ENCODE measurements at regions not wholly inside any gene's neighbourhood (a gene's known extent, or its start where the extent isn't known, plus 50 kb on each side); places are given as distances from the start of the nearest gene placed in this dataset.
"Not testable (repeated sequence)": the region's sequence is repeated elsewhere in the genome, so short reads cannot be mapped to it uniquely, and the experiment has no call there.

GRCh38 chr5:68115584-68115983 is 100.0 kb upstream of the PIK3R1 start:
- no peaks in the 10 kb centered on the region for H3K9me3 ChIP-seq (ENCODE audit: control insufficient read depth, insufficient read depth, low read length)
- no peaks in the 10 kb centered on the region for H3K4me1 ChIP-seq (ENCODE audit: control insufficient read depth, insufficient read depth, low read length)
- no peak overlapping the region for H3K9ac ChIP-seq (ENCODE audit: low read depth, low read length)
- H3K27ac ChIP-seq (ENCODE audit: low read depth, low read length), result no peak overlapping the region
- no peak overlapping the region for H3K4me3 ChIP-seq (ENCODE audit: low read depth, low read length)
- H3K27me3 ChIP-seq (ENCODE audit: control insufficient read depth, insufficient read depth, low read length), result no peaks in the 10 kb centered on the region
- no peaks in the 10 kb centered on the region for H3K36me3 ChIP-seq (ENCODE audit: control insufficient read depth, insufficient read depth, low read length)

- Histone ChIP-seq H3K36me3 (ENCODE audit: control insufficient read depth, insufficient read depth, low read length) (no peaks in the 10 kb centered on the region), H3K9ac (ENCODE audit: low read depth, low read length) (no peak overlapping the region), H3K27me3 (ENCODE audit: control insufficient read depth, insufficient read depth, low read length) (no peaks in the 10 kb centered on the region), H3K27ac (ENCODE audit: low read depth, low read length) (no peak overlapping the region), H3K9me3 (ENCODE audit: control insufficient read depth, insufficient read depth, low read length) (no peaks in the 10 kb centered on the region), H3K4me3 (ENCODE audit: low read depth, low read length) (no peak overlapping the region), H3K4me1 (ENCODE audit: control insufficient read depth, insufficient read depth, low read length) (no peaks in the 10 kb centered on the region)
These were observed 101.0 kb upstream of the PIK3R1 start for GRCh38 chr5:68114378-68115040.

- no peak overlapping the region for H3K9ac ChIP-seq (ENCODE audit: low read depth, low read length)
- H3K36me3 ChIP-seq (ENCODE audit: control insufficient read depth, insufficient read depth, low read length), result no peaks in the 10 kb centered on the region
- H3K4me3 ChIP-seq (ENCODE audit: low read depth, low read length), result no peak overlapping the region
- no peaks in the 10 kb centered on the region for H3K9me3 ChIP-seq (ENCODE audit: control insufficient read depth, insufficient read depth, low read length)
- H3K27me3 ChIP-seq (ENCODE audit: control insufficient read depth, insufficient read depth, low read length), result no peaks in the 10 kb centered on the region
- no peak overlapping the region for H3K27ac ChIP-seq (ENCODE audit: low read depth, low read length)
- H3K4me1 ChIP-seq (ENCODE audit: control insufficient read depth, insufficient read depth, low read length), result no peaks in the 10 kb centered on the region
These were observed 102.9 kb upstream of the PIK3R1 start for GRCh38 chr5:68112658-68113057.

GRCh38 chr5:68110894-68111293 is 104.7 kb upstream of the PIK3R1 start:
- no peaks in the 10 kb centered on the region for H3K9me3 ChIP-seq (ENCODE audit: control insufficient read depth, insufficient read depth, low read length)
- H3K36me3 ChIP-seq (ENCODE audit: control insufficient read depth, insufficient read depth, low read length), result no peaks in the 10 kb centered on the region

GRCh38 chr5:68110264-68110663 is 105.3 kb upstream of the PIK3R1 start:
- no peaks in the 10 kb centered on the region for H3K9me3 ChIP-seq (ENCODE audit: control insufficient read depth, insufficient read depth, low read length)
- H3K9ac ChIP-seq (ENCODE audit: low read depth, low read length), result no peak overlapping the region
- no peak overlapping the region for H3K27ac ChIP-seq (ENCODE audit: low read depth, low read length)
- no peaks in the 10 kb centered on the region for H3K27me3 ChIP-seq (ENCODE audit: control insufficient read depth, insufficient read depth, low read length)
- no peaks in the 10 kb centered on the region for H3K36me3 ChIP-seq (ENCODE audit: control insufficient read depth, insufficient read depth, low read length)
- H3K4me1 ChIP-seq (ENCODE audit: control insufficient read depth, insufficient read depth, low read length), result no peaks in the 10 kb centered on the region
- no peak overlapping the region for H3K4me3 ChIP-seq (ENCODE audit: low read depth, low read length)

More at GRCh38 chr5:68110894-68111293, 104.7 kb upstream of the PIK3R1 start:
- Histone ChIP-seq H3K4me3 (ENCODE audit: low read depth, low read length) (no peak overlapping the region), H3K9ac (ENCODE audit: low read depth, low read length) (no peak overlapping the region), H3K27ac (ENCODE audit: low read depth, low read length) (no peak overlapping the region), H3K27me3 (ENCODE audit: control insufficient read depth, insufficient read depth, low read length) (no peaks in the 10 kb centered on the region), H3K4me1 (ENCODE audit: control insufficient read depth, insufficient read depth, low read length) (no peaks in the 10 kb centered on the region)

- not testable (repeated sequence) for H3K27me3 ChIP-seq (ENCODE audit: control insufficient read depth, insufficient read depth, low read length); H3K4me1 ChIP-seq (ENCODE audit: control insufficient read depth, insufficient read depth, low read length); H3K9ac ChIP-seq (ENCODE audit: low read depth, low read length); H3K4me3 ChIP-seq (ENCODE audit: low read depth, low read length); H3K9me3 ChIP-seq (ENCODE audit: control insufficient read depth, insufficient read depth, low read length); H3K27ac ChIP-seq (ENCODE audit: low read depth, low read length); H3K36me3 ChIP-seq (ENCODE audit: control insufficient read depth, insufficient read depth, low read length)
These were observed 111.3 kb upstream of the PIK3R1 start for GRCh38 chr5:68104217-68104616.

- not testable (repeated sequence) for H3K36me3 ChIP-seq (ENCODE audit: control insufficient read depth, insufficient read depth, low read length); H3K4me1 ChIP-seq (ENCODE audit: control insufficient read depth, insufficient read depth, low read length); H3K27me3 ChIP-seq (ENCODE audit: control insufficient read depth, insufficient read depth, low read length); H3K27ac ChIP-seq (ENCODE audit: low read depth, low read length); H3K4me3 ChIP-seq (ENCODE audit: low read depth, low read length); H3K9ac ChIP-seq (ENCODE audit: low read depth, low read length); H3K9me3 ChIP-seq (ENCODE audit: control insufficient read depth, insufficient read depth, low read length)
These were observed 112.3 kb upstream of the PIK3R1 start for GRCh38 chr5:68103297-68103696.

GRCh38 chr5:68099327-68099726 is 116.2 kb upstream of the PIK3R1 start:
- Histone ChIP-seq H3K27ac (ENCODE audit: low read depth, low read length) (no peak overlapping the region), H3K9me3 (ENCODE audit: control insufficient read depth, insufficient read depth, low read length) (no peaks in the 10 kb centered on the region), H3K4me1 (ENCODE audit: control insufficient read depth, insufficient read depth, low read length) (no peaks in the 10 kb centered on the region), H3K4me3 (ENCODE audit: low read depth, low read length) (no peak overlapping the region), H3K27me3 (ENCODE audit: control insufficient read depth, insufficient read depth, low read length) (no peaks in the 10 kb centered on the region), H3K9ac (ENCODE audit: low read depth, low read length) (no peak overlapping the region), H3K36me3 (ENCODE audit: control insufficient read depth, insufficient read depth, low read length) (no peaks in the 10 kb centered on the region)

- Histone ChIP-seq H3K27me3 (ENCODE audit: control insufficient read depth, insufficient read depth, low read length) (no peaks in the 10 kb centered on the region), H3K4me3 (ENCODE audit: low read depth, low read length) (no peak overlapping the region), H3K9me3 (ENCODE audit: control insufficient read depth, insufficient read depth, low read length) (no peaks in the 10 kb centered on the region), H3K36me3 (ENCODE audit: control insufficient read depth, insufficient read depth, low read length) (no peaks in the 10 kb centered on the region), H3K27ac (ENCODE audit: low read depth, low read length) (no peak overlapping the region), H3K9ac (ENCODE audit: low read depth, low read length) (no peak overlapping the region), H3K4me1 (ENCODE audit: control insufficient read depth, insufficient read depth, low read length) (no peaks in the 10 kb centered on the region)
These were observed 121.9 kb upstream of the PIK3R1 start for GRCh38 chr5:68093455-68094159.

GRCh38 chr5:68088302-68088701 is 127.3 kb upstream of the PIK3R1 start:
- Histone ChIP-seq H3K9me3 (ENCODE audit: control insufficient read depth, insufficient read depth, low read length) (no peaks in the 10 kb centered on the region), H3K27ac (ENCODE audit: low read depth, low read length) (no peak overlapping the region), H3K36me3 (ENCODE audit: control insufficient read depth, insufficient read depth, low read length) (no peaks in the 10 kb centered on the region), H3K9ac (ENCODE audit: low read depth, low read length) (no peak overlapping the region), H3K4me3 (ENCODE audit: low read depth, low read length) (no peak overlapping the region), H3K4me1 (ENCODE audit: control insufficient read depth, insufficient read depth, low read length) (no peaks in the 10 kb centered on the region), H3K27me3 (ENCODE audit: control insufficient read depth, insufficient read depth, low read length) (no peaks in the 10 kb centered on the region)

- H3K4me1 ChIP-seq (ENCODE audit: control insufficient read depth, insufficient read depth, low read length), result no peaks in the 10 kb centered on the region
- no peak overlapping the region for H3K27ac ChIP-seq (ENCODE audit: low read depth, low read length)
- no peak overlapping the region for H3K4me3 ChIP-seq (ENCODE audit: low read depth, low read length)
- no peaks in the 10 kb centered on the region for H3K36me3 ChIP-seq (ENCODE audit: control insufficient read depth, insufficient read depth, low read length)
- no peak overlapping the region for H3K9ac ChIP-seq (ENCODE audit: low read depth, low read length)
- H3K27me3 ChIP-seq (ENCODE audit: control insufficient read depth, insufficient read depth, low read length), result no peaks in the 10 kb centered on the region
- H3K9me3 ChIP-seq (ENCODE audit: control insufficient read depth, insufficient read depth, low read length), result no peaks in the 10 kb centered on the region
These were observed 127.7 kb upstream of the PIK3R1 start for GRCh38 chr5:68087866-68088265.

Data from HUES48 (cell line).